A549 (cell line): ENCODE measurements at regions not wholly inside any gene's neighbourhood (a gene's known extent, or its start where the extent isn't known, plus 50 kb on each side); places are given as distances from the start of the nearest gene placed in this dataset.

Source experiments
- ATAC-seq, 2 experiments: fragments of 200-7000 bp in 1 of 2; fragments of >200 bp in 1 of 2; cut with Nextera tagmentation in 1 of 2; cut with Tn5 transposase in 1 of 2; 3 replicates each; pipeline versions ENCODE4 v1.8.0 to v1.9.1; 2018 to 2020; ENCODE audit warnings: mild to moderate bottlenecking in 1 of 2, moderate library complexity in 1 of 2
- CTCF ChIA-PET: fragments of 300-600 bp; sonication (Branson Sonifier 250); formaldehyde crosslinking; extraction: SDS; loops from one replicate; lab custom pipeline; 2021; ENCODE audit warnings: antibody characterized with exemption, inconsistent platforms; lab: Yijun Ruan, JAX
- POLR2A ChIA-PET: fragments of 350-600 bp; formaldehyde crosslinking; extraction: SDS; loops from one replicate; lab custom pipeline; 2021; ENCODE audit warnings: antibody characterized with exemption, inconsistent platforms; lab: Yijun Ruan, JAX
- DNase-seq, 2 experiments: peaks; one replicate each; pipeline versions ENCODE4 v3.0.0 to v3.0.0-alpha.2; 2011 to 2016; ENCODE audit warnings: low read depth in 1 of 2, low spot score in 1 of 2
- FAIRE-seq: peaks from 2 replicates; lab custom pipeline; 2011; peaks lifted over from hg19 to GRCh38; lab: Jason Lieb, UNC
- H3K27ac ChIP-seq, 2 experiments: fragments of >200 bp; sonication (Bioruptor Twin); formaldehyde crosslinking; 3 replicates each; pipeline ENCODE4 v1.5.1; 2016 to 2017
- H3K4me1 ChIP-seq: fragments of >200 bp; sonication (Bioruptor Twin); formaldehyde crosslinking; 3 replicates; pipeline ENCODE4 v1.6.1; 2016
- H3K4me2 ChIP-seq: fragments of >200 bp; sonication (Bioruptor Twin); formaldehyde crosslinking; 3 replicates; pipeline ENCODE4 v1.6.1; 2016
- H3K4me3 ChIP-seq: fragments of >200 bp; sonication (Bioruptor Twin); formaldehyde crosslinking; 3 replicates; pipeline ENCODE4 v1.5.1; 2016
- H3K9me3 ChIP-seq: fragments of >200 bp; sonication (Bioruptor Twin); formaldehyde crosslinking; 3 replicates; pipeline ENCODE4 v1.6.1; 2016
- ELK1 ChIP-seq: fragments of 150-350 bp; IDR thresholded peaks from 2 replicates; pipeline ENCODE4 v1.6.1; 2014; ENCODE audit warnings: low read depth, mild to moderate bottlenecking, low read length
- ESRRA ChIP-seq: fragments of 150-350 bp; IDR thresholded peaks from 2 replicates; pipeline ENCODE4 v1.6.1; 2014; ENCODE audit warnings: mild to moderate bottlenecking, low read length, borderline replicate concordance
- FOSL2 ChIP-seq, 2 experiments: fragments of 450-650 bp in 1 of 2; fragments of >200 bp in 1 of 2; sonication (Bioruptor Twin) in 1 of 2; formaldehyde crosslinking; IDR thresholded peaks; 2 replicates each; pipeline versions ENCODE4 v1.5.0 to v1.6.1; 2016 to 2020; ENCODE audit warnings: mild to moderate bottlenecking in 1 of 2, moderate library complexity in 1 of 2
- HEYL ChIP-seq: fragments of 250-450 bp; sonication (Bioruptor Pico); IDR thresholded peaks from 2 replicates; pipeline ENCODE4 v1.8.0; 2021; ENCODE audit warnings: mild to moderate bottlenecking, moderate library complexity
- HOXB13 ChIP-seq: fragments of 250-450 bp; sonication (Bioruptor Pico); IDR thresholded peaks from 2 replicates; pipeline ENCODE4 v1.5.0; 2020; ENCODE audit warnings: low read depth, mild to moderate bottlenecking, moderate library complexity
- JUN ChIP-seq, 2 experiments: fragments of >200 bp; sonication (Bioruptor Twin); formaldehyde crosslinking; IDR thresholded peaks; 2 replicates in 1 of 2; 3 replicates in 1 of 2; pipeline ENCODE4 v1.6.1; 2016 to 2017
- KDM5A ChIP-seq: fragments of 200-600 bp; sonication (generic); IDR thresholded peaks from 2 replicates; pipeline ENCODE4 v1.6.1; 2016; ENCODE audit warnings: antibody characterized with exemption, mild to moderate bottlenecking
- MAFK ChIP-seq: fragments of 450-650 bp; IDR thresholded peaks from 2 replicates; pipeline ENCODE4 v1.6.1; 2014; ENCODE audit not compliant: partially characterized antibody
- MAZ ChIP-seq: fragments of 150-350 bp; IDR thresholded peaks from 2 replicates; pipeline ENCODE4 v1.6.1; 2014; ENCODE audit warnings: antibody characterized with exemption, low read depth, low read length, borderline replicate concordance
- NR3C1 ChIP-seq: fragments of >200 bp; sonication (Bioruptor Twin); formaldehyde crosslinking; IDR thresholded peaks from 3 replicates; pipeline ENCODE4 v1.6.1; 2017
- RAD21 ChIP-seq, 2 experiments: fragments of >200 bp in 1 of 2; sonication (Bioruptor Twin) in 1 of 2; formaldehyde crosslinking in 1 of 2; IDR thresholded peaks in 1 of 2; conservative IDR thresholded peaks in 1 of 2; 2 replicates in 1 of 2; 3 replicates in 1 of 2; pipeline ENCODE4 v1.6.1; 2012 to 2018; ENCODE audit warnings: inconsistent platforms in 1 of 2
- SMC3 ChIP-seq: fragments of >200 bp; sonication (Bioruptor Twin); formaldehyde crosslinking; IDR thresholded peaks from 3 replicates; pipeline ENCODE4 v1.6.1; 2018; ENCODE audit warnings: inconsistent platforms
- TFCP2L1 ChIP-seq: fragments of 250-450 bp; sonication (Bioruptor Pico); IDR thresholded peaks from 2 replicates; pipeline ENCODE4 v1.5.0; 2021; ENCODE audit warnings: mild to moderate bottlenecking
- ZSCAN20 ChIP-seq: fragments of 250-450 bp; sonication (Bioruptor Pico); IDR thresholded peaks from 2 replicates; pipeline ENCODE4 v1.8.0; 2022; ENCODE audit warnings: mild to moderate bottlenecking, moderate library complexity
- WGBS: methylation state at CpG from one replicate; pipeline ENCODE4 v1.1.6; 2017; ENCODE audit errors: missing lambda C conversion rate; 5-methylcytosine and 5-hydroxymethylcytosine counted together
- TF ChIP-seq, protein P1 (sequence below): fragments of >200 bp; sonication (Bioruptor Twin); formaldehyde crosslinking; IDR thresholded peaks from 3 replicates; pipeline ENCODE4 v1.5.1; 2016

DNA sequence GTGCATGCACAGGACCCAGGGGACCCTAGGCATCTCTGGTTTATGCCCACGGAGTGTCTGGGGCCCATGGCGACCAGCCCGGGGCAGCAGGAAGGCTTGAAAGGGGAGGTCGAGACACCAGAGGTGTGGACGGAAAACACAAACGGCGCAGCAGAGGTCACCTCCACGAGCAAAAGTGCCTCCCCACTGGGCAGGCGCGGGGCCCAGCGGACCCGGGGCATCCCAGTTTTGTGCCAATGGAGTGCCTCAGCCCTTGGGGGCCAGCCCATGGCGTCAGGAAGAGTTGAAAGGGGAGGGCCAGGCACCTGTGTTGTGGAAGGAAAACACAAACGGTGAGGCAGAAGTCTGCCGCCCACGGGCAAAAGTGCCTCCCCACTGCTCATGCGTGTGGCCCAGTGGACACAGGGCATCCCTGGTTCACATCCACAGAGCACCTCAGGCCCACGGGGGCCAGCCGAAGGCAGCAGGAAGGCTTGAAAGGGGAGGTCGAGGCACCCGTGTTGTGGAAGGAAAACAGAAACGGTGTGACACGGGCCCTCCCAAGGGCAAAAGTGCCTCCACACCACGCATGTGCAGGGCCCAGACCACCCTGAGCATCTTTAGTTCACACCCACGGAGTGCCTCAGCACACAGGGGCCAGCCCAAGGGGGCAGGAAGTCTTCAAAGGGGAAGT lies 378.8 kb downstream of the ALG10 start:
- DNase-seq (no peak), FAIRE-seq (no peak), ATAC-seq (no peak)
- Histone ChIP-seq H3K27ac (no peak overlapping the region), H3K4me3 (no peak overlapping the region), H3K9me3 (no peaks in the 10 kb centered on the region; the same call in 2 of the 3 replicates), H3K4me2 (no peak overlapping the region), H3K4me1 (no peaks in the 10 kb centered on the region)
- ChIA-PET POLR2A (no interaction called here), CTCF (no interaction called here)
- 26% methylated on average over 25 of the region's 25 CpGs for WGBS
- TF ChIP-seq ZSCAN20 (no peak), HOXB13 (CRISPR knock-in tag) (no peak), NR3C1 (no peak), KDM5A (no peak), TFCP2L1 (CRISPR knock-in tag) (no peak), SMC3 (no peak)

- no peak for TF ChIP-seq FOSL2 (IDR thresholded peaks at IDR 0.05)
- no peak for TF ChIP-seq FOSL2 (CRISPR knock-in tag; IDR thresholded peaks at IDR 0.05)
- TF ChIP-seq, protein P1, sequence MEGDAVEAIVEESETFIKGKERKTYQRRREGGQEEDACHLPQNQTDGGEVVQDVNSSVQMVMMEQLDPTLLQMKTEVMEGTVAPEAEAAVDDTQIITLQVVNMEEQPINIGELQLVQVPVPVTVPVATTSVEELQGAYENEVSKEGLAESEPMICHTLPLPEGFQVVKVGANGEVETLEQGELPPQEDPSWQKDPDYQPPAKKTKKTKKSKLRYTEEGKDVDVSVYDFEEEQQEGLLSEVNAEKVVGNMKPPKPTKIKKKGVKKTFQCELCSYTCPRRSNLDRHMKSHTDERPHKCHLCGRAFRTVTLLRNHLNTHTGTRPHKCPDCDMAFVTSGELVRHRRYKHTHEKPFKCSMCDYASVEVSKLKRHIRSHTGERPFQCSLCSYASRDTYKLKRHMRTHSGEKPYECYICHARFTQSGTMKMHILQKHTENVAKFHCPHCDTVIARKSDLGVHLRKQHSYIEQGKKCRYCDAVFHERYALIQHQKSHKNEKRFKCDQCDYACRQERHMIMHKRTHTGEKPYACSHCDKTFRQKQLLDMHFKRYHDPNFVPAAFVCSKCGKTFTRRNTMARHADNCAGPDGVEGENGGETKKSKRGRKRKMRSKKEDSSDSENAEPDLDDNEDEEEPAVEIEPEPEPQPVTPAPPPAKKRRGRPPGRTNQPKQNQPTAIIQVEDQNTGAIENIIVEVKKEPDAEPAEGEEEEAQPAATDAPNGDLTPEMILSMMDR: no peak
- TF ChIP-seq MAFK: no peak
- no peak for TF ChIP-seq JUN (IDR thresholded peaks at IDR 0.05)
- no peak for TF ChIP-seq RAD21 (conservative IDR thresholded peaks at IDR 0.05 in 1 of 2, IDR thresholded peaks at IDR 0.05 in 1 of 2)
- Histone ChIP-seq H3K4me2 (no peak overlapping the region), H3K9me3 (peaks cover 2% of the 10 kb centered on the region; the same call in 1 of the 3 replicates), H3K4me1 (no peaks in the 10 kb centered on the region), H3K27ac (no peak overlapping the region), H3K4me3 (no peak overlapping the region)
- WGBS: 14% methylated on average over 28 of the region's 28 CpGs
- DNase-seq (no peak), ATAC-seq (no peak), FAIRE-seq (no peak)
- CTCF ChIA-PET: no interaction called here
- POLR2A ChIA-PET: no interaction called here
These were observed 379.4 kb downstream of the ALG10 start for GRCh38 chr12:34401659-34402227.

- H3K9me3 ChIP-seq: peaks cover 5% of the 10 kb centered on the region; the same call in 1 of the 3 replicates
- H3K4me1 ChIP-seq: no peaks in the 10 kb centered on the region
- ATAC-seq (no peak; a peak in 1 of 6 replicates), FAIRE-seq (no peak), DNase-seq (no peak)
- TF ChIP-seq FOSL2 (IDR thresholded peaks at IDR 0.05) (no peak), FOSL2 (CRISPR knock-in tag; IDR thresholded peaks at IDR 0.05) (no peak), NR3C1 (no peak), JUN (IDR thresholded peaks at IDR 0.05) (no peak), MAZ (no peak), RAD21 (conservative IDR thresholded peaks at IDR 0.05 in 1 of 2, IDR thresholded peaks at IDR 0.05 in 1 of 2) (no peak), ELK1 (no peak), HEYL (CRISPR knock-in tag) (no peak), ZSCAN20 (no peak), ESRRA (no peak)
- POLR2A ChIA-PET: no interaction called here
- no peak overlapping the region for H3K27ac ChIP-seq
- no peak overlapping the region for H3K4me2 ChIP-seq
- 27% methylated on average over 29 of the region's 30 CpGs for WGBS
- H3K4me3 ChIP-seq: no peak overlapping the region
- CTCF ChIA-PET: no interaction called here
These were observed 380.1 kb downstream of the ALG10 start for GRCh38 chr12:34402228-34402898.
